ENCODE measurements at regions not wholly inside any gene's neighbourhood (a gene's known extent, or its start where the extent isn't known, plus 50 kb on each side); places are given as distances from the start of the nearest gene placed in this dataset.

GRCh38 chr2:8120506-8120860, 561.4 kb upstream of the ID2 start:
- TF ChIP-seq CTCF (IDR thresholded peaks at IDR 0.05 in 4 of 5, conservative IDR thresholded peaks at IDR 0.05 in 1 of 5) (no peak), POLR2A (IDR thresholded peaks at IDR 0.05) (no peak)
